ENCODE measurements at regions not wholly inside any gene's neighbourhood (a gene's known extent, or its start where the extent isn't known, plus 50 kb on each side); places are given as distances from the start of the nearest gene placed in this dataset.
A peak's percentile ranks its signal among the peaks of the same experiment; 100 is the strongest.

DNA sequence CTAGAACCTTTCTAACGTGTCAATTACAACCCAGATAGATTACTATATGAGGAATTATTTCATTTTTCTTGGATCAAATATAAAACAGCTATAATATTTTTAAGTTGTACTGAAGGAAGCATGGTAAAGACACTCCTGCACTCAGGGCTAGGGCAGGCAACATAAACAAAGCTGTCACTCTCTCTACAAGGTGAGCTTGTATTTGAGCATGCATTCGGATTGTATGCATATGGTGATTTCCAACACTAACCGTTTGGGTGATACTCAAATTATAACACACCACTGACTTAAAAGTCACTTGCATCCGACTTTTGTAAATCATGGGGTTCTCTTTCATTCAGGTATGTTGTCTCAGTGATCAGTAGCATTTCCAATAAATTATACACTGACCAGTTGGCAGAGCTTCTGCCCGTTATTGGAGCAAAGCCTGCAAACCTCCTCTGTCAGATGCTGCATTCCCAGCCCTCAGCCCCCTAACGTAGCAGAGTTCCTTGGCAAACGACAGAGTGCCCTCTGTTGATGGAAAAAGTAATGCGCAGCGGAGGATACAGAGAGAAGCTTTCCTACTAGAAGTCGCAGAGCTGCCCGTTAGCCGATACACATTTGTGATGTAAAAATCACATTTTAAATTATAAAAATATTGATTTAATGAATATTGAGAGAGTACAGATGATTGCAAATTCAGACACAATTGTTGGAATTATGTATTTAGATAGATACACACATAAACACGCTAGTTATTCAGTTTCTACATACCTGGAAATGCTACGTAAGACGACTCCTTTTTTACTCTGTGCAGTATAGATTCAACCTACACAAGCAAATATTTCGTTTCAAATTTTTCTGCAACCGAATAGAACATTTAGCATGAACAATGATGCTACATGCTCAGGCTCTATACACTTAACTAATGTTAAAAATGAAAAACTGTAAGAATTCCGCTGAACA, 173.9 kb upstream of the SP4 start:
- DNase-seq: peak; percentile 24

DNA sequence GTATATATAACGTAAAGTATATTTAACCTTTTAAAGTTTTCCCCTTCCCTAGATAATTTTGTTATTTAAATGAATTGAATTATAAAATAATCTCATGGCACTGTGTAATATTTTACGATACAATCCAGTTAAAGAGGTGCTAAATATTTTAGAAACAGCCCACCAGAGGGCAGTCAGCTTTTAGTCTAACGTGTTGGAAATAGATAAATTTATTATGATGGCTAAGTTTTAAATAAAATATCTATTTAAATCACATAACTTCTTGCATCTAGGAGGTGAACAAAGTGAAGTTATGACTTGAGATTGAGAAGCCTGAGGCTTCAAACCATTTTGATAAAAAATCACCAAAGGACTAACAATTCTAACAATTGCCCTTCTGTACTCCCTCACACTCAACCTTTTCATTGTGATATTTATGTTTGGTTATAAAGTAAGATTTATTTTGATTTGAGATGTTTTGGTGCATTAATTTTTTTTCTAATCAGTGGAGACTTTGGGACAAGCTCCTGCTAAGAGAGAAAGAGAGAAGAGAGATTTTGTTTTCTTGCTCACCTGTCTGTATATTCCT, 171.5 kb upstream of the SP4 start:
- peak; percentile 21 for DNase-seq

DNA sequence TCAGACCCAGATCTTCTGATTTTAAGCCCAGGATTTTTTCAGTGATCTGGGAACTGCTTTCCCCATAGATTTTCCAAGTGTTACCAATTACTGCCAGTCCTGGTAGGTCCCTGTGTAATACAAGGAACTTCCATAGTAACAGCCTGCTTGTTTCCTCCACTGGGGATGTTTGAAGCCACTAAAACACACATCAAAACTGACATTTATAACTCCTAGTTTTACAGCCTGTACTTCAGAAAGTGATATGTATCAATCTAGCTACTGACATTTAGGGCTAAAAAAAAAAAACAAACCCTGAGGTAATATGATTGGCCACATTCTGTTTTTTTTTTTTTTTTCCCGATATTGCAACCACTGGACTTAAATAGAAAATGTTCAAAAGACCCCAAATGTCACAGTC, 166.9 kb upstream of the SP4 start:
- DNase-seq: no peak

DNA sequence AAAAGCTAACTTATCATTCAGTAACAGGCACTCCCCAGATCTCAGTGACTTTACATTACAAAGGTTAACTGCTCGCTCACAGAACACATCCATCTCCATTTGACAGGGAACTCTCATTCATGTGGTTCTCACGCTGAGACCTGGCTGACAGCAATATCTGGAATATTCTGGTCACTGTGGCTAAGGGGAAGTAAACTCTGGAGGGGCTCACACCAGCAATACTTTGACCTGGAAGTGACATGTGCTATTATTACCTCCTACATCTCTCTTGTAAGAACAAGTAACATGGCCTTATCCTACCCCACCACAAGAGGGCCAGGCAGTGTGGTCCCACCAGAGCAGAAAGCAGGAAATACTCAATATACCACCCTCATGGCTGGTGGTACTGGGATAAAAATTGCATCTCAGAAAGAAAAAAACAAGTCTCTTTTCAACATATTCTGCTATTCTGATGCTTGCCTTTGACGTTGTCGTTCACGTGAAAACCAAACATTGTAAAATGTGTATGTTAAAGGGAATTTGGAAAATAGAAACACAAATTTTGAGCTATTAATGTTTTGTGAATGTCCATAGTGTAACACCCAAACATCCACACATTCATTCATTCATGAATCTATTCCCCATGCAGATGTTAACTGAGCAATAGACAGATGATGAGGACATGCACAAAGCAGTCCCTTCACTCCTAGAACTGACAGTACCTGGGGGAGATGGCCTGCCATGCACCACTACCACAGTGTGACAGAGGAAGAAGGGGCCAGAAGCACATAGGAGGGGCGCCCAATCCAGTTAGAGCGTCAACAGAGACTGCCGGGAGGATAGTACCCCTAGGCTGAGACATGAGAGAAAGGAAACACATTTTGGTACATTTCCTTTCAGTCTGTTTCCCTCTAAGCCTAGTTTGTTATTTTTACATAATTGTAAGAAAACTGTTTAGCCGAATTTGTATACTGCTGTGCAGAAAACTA, 166.0 kb upstream of the SP4 start:
- DNase-seq: peak; percentile 10

DNA sequence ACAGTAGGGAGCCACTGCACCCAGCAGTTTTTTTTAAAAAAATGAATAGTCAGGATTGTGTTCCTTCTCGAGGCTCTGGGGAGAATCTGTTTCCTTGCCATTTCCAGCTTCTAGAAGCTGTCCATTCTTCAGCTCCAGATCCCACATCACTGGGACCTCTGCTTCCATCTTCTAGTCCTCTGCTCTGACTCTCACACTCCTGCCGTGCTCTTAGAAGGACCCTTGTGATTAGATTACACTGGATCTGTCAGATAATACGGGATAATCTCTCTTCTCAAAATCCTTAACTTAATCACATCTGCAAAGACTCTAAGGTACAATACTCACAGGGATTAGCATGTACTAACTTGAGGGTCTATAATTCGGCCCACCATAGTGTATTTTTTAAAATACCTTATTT, 158.9 kb upstream of the SP4 start:
- DNase-seq: no peak

DNA sequence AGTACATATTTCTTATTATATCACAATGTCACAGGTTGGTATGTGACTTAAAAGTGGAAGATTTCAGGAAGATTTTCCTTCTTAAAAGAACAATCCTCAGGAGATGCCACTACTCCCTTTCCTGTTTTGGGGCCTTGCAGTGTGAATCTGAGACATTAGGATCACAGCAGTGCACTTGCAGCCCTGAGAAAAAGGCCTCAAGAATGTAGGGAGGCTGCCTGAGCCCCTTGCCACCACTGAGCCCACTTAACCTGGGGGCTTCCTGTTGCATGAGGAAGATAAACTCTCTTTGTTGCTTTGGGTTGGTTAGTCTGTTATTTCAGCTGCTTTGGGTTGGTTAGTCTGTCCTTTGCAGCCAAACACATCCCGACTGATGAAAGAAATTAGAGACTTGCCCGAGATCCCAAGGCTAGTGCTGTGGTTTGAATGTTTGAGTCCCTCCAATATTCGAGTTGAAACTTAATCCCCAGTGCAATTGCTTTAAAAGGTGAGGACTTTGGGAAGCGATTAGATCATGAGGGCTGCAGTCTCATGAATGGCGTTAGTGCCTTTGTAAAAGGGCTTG, 151.3 kb upstream of the SP4 start:
- no peak for DNase-seq

DNA sequence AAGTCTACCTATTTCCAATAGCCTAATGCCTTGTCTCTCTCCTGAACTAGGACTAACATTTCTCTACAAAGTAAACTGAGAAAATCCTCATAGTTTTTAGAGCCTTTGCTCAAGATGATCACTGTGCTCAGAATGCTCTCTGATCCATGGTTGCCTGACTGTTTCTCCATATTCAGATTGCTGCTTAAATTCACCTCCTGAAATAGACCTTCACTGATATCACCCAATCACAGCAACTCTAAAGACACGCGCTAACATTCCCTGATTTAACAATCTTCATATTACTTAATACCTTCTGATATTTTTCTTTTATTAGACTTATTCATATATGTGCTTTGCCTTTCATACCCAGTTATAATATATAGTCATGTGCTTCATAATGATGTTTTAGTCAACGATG, 148.9 kb upstream of the SP4 start:
- no peak for DNase-seq

DNA sequence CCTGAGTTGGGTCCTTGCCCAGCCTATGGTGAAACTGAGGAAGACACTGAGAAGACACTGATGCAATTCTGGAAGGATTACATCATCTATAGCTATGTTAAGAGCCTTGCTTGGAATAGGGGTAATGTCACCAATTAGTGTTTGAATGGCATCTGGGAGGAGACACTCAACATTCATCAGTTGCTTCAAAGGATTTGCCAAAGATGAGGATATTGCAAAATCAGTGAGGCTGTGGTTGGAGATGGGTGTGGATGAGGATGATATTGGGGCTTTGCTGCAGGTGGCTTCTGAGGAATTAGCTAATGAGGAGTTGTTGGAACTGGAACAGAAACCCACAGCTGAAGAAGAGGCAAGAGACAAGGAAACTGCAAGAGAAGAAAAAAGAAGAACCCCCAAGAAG, 146.7 kb upstream of the SP4 start:
- no peak for DNase-seq

DNA sequence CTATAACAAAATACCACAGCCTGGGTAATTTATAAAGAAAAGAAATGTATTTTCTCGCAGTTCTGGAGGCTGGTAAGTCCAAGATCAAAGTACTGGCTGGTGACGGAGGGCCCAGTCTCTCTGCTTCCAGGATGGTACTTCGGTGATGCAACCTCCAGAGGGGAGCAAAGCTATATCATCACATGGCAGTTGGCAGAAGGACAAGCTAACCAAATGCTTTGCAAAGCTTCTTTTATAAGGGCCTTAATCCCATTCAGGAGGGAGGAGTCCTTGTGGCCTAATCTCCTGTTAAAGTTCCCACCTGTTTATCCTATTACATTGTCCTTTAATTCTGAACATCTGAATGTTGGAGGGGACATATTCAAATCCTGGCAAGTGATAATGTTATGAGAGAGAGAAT, 134.1 kb upstream of the SP4 start:
- no peak for DNase-seq

DNA sequence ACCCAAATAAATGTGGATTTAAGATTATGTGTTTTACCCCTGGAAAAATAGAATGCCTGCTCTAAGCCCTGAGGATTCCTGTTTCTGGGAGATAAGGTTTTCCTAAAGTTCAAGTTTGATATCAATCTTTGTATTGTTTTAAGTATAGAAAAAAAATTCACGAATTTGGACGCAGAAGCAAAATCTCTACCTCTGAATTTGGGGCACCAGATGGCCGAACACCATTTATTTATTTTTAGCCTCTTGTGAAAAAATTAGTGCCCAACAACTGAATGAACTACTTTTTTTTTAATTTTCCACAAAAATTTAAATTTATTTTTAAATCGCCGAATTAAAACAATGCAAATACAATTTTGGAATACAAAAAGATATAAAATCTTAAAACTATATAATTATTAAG, 128.1 kb upstream of the SP4 start:
- DNase-seq: no peak

DNA sequence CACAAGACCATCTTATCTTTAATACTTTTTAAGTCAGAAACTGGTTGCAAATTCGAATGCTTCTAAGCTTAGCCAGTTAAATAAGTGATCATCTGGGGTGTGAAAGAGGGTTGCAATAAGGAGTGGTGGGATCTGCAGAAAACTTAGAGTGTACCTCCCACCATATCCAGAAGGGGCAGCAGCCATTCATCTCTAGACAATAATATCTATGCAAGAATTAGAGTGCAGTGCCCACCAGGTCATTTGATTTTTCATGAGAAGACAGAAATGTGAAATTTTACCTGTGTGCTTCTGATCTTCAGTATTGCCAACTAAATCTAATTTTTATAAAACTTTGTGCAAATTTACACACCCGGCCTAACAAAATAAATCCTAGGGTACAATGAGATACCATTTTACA, 127.2 kb upstream of the SP4 start:
- no peak for DNase-seq

DNA sequence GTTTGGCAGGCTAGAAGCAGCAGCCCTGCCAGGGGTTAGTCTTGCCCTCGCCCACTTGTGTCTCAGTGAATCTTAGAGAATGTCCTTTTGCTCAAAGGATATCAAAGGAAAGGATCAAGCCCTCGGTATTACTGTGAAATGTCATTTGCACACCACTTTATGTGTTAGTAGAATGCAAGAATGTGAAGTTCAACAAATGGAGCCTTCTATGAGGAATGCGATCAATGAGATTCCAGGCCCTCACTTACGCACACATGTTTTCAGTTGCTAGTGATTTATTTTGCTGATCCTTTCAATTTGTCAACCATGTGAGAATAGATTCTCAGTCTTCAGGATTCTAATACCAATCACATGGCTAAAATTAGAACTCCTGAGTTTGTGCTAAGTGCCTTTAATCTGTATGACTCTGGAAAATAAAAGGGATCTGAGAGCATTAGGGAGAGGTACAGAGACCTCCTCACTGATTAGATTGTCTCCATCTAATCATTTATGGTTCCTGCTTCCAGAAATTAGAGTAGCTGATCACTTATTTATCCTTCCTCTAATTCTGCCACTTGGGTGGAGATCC, 123.0 kb upstream of the SP4 start:
- no peak for DNase-seq

DNA sequence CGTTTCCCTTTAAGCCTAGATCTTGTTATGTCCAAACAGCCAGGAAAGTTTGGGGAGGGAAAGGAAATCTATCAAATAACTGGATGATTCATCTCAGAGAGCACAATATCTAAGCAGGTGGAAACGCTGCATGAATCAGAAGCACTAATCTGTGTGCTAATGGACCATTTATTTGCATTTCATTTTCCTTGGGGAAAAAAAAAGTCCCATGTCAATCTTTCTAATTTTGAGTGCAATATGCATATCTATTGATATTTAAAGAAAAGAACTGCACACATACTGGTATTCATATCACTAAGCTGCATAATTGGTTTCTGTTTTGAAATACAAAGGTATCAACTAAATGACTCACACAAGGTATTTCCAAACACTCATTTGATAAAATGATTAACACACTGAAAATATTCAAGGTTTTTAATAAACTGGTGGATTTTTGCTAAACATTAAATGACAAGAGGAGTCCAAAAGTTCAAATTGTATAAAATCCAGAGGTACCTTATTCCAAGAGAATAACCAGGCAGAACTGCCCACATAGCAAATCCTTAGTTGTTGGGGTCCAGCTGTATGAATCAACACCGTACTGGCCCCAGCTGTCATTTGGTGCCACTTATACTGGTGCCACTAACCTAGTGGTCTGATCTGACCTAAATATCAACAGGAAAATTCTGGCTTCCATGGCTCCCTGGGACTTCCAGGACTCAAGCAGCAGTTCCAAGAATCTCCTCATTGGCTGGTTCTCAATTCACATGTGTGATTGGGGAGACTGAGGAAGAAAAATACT, 122.2 kb upstream of the SP4 start:
- DNase-seq: no peak

DNA sequence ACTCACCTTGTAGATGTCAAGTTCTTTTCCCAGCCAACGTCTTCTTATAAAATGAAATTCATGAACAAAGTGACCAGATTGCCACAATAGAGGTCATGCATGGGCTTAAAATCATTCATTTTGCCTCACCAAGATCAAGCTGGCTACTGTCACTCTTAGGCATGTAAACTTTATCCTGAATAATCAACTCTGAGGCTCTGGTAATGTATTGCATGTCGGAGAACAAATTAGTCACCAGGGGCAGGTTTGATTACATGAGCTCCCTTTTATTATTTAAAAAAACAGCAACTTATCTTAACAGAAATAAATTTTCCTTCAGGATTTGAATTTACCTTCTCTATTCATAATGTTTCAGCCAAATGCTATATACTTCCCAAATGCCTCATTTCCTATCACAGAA, 112.9 kb upstream of the SP4 start:
- DNase-seq: no peak

DNA sequence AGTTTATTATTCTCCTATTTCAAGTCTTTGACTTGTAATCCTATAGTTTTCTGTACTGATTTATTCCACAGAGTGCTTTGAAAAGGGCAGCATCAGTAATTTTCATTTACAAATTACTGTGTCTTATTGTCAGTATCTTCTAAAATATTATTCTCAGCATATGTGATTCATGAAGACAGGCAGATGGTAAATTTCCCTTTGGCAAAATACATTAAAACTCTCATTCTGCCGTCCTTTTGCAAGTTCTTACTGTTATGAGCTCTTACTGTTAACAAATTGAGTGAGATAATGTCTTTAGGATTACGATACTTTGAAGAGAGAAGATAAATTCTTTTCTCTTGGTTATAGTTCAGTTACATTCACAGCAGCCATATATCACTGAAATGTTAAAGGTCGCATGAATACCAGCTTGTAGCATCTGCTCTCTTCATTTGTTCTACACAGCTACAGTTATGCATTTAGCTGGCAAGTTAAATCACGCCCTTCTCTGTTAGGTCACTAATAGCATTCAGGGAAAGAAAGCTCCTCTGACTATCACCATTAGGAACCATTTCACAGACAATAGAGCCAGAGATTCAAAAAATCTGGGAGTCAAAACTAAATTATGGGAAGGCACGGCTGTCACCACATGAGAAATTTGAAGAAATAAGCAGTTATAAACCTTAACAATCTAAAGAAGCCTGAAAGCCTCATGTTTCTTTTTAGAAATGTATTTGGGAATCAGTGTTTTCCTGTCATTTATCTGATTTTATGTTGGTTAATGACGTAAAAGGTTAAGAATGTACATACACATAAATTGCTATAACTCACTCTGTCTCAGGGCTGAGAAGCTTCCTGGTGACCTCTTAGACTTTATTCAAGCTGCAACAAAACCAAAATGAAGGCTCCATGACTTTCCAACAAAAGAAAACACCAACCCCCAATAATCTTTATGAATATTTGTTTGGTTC, 109.6 kb upstream of the SP4 start:
- peak; percentile 4 for DNase-seq

DNA sequence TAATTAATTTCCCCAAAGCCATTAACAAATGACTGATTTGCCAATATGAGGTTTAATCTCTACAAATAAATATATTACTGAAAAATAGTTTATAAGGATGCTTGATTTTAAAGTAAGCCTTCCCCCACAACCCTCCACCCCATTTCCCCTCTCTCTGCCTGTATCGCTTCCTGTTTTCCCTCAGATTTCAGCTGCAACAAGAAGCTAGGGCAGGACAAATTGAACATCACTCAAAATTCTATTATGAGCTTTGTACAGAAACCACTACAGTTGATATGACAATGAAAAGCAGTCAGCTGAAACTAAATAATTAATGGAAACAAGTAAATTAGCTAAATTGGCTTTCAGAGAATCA, 109.0 kb upstream of the SP4 start:
- no peak for DNase-seq

DNA sequence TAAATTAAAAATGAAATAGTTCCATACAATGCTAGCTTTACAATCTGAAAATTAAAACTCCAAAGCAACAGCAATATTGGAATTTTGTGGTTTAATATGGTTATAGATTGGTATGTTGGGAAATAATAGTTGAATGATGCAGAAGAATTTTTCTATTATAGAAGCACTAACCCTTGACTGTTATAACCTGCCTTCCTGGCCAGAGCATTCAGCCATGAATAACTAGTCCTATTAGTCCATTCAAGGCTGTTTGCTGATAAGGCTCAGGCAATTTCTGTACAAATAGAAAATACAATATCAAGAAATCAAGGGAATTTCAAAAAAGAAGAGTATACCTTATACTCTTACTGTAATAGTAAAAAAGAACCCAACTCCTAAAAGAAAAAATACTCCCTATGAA, 101.6 kb upstream of the SP4 start:
- no peak for DNase-seq

DNA sequence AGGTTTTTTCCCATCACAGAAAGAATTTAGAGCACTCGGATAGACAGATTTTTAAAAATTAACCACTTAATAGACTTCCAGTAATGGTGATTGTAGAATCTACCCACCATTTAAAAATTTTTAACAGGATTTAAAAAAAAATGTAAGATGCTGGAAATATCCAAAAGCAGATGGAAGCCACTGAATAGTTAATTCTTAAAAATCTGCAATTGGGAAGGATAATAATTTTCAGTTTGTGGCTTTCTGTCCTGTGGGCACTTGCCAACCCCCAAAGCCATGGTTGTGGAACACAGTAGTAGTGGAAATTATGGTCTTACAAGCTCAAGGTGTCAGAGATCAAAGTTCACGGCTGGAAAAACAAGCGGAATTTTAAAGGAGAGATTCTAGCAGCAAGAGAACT, 101.0 kb upstream of the SP4 start:
- no peak for DNase-seq

DNA sequence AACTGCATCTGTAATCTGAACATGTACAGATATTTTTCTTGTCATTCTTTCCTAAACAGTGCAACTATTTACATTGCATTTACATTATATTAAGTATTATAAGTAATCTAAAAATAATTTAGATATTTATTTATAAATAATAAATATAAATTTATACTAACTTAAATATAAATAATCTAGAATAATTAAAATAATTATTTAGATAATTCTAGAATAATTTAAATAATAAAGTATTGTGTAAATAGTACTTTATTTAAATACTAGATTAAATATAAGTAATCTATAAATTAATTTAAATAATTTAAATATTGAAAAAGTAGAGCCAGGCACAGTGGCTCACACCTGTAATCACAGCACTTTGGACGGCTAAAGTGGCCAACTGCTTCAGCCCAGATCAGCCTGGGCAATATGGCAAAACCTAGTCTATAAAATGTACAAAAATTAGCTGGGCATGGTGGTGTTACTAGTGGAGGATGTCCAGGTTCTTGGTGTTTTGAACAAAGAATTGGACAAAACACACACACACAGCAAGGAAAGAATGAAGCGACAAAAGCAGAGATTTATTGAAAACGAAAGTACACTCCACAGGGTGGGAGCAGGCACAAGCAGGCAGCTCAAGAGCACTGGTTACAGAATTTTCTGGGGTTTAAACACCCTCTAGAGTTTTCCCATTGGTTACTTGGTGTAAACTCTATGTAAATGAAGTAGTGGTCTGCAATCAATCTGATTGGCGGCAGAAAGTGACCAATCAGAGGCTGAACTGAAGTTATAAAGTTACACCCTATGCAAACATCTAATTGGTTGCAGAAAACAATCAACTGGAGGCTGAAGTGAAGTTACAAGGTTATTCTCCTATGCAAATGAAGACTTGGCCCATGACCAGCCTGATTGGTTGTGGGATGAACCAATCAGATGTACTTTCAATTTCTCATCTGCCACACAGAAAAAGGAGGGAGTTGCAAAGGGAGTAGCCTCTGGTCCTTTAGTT, 100.2 kb upstream of the SP4 start:
- no peak for DNase-seq

Measured in fibroblast of skin of abdomen (primary cell).